ENCODE measurements at regions not wholly inside any gene's neighbourhood (a gene's known extent, or its start where the extent isn't known, plus 50 kb on each side); places are given as distances from the start of the nearest gene placed in this dataset.
A peak's percentile ranks its signal among the peaks of the same experiment; 100 is the strongest.

GRCh38 chr3:30259730-30260129, 346.7 kb upstream of the TGFBR2 start:
- ATAC-seq (no peak), DNase-seq (ENCODE audit: low read depth, low spot score) (no peak)
- no TSS peak for BruUV-seq (replicated peaks)
- ChIA-PET POLR2A (interaction anchor here (0.5 kb wide), 1 partner anchor 98 kb away, joined by 4 read pairs; no protein-coding TSS in a partner anchor), CTCF (no interaction called here)
- TF ChIP-seq SIN3A (IDR thresholded peaks at IDR 0.05; ENCODE audit: borderline replicate concordance, insufficient read depth, low read depth, low read length) (no peak), REST (IDR thresholded peaks at IDR 0.05; ENCODE audit: insufficient read depth in 1 of 2, low read depth in 2 of 2, low read length in 1 of 2) (no peak), CTCF (IDR thresholded peaks at IDR 0.05) (no peak), POLR2AphosphoS5 (IDR thresholded peaks at IDR 0.05; ENCODE audit: low read depth, low read length) (no peak), TCF7L2 (IDR thresholded peaks at IDR 0.05; ENCODE audit: low read depth, low read length) (no peak)
- Histone ChIP-seq H3K4me3 (ENCODE audit: low read depth in 2 of 2, low read length in 2 of 2) (no peak overlapping the region), H3K9me3 (ENCODE audit: control insufficient read depth, insufficient read depth, low read depth, low read length) (no peaks in the 10 kb centered on the region), H3K36me3 (ENCODE audit: control insufficient read depth, insufficient read depth, low read length) (no peaks in the 10 kb centered on the region), H3K27me3 (ENCODE audit: control insufficient read depth, insufficient read depth, low read length) (no peaks in the 10 kb centered on the region), H3K27ac (ENCODE audit: low read length) (peak overlapping the region; percentile 34; the same call in 1 of the 2 replicates), H3K4me1 (ENCODE audit: control insufficient read depth, insufficient read depth, low read length) (no peaks in the 10 kb centered on the region)
- in situ Hi-C loops (cut with HindIII; ENCODE audit: low pct_unique_long_range_greater_than_20kb, low sequenced_read_pairs): no loop called here
- intact Hi-C loops (cut with micrococcal nuclease; ENCODE audit: unreplicated experiment): no loop called here

GRCh38 chr3:30260762-30261161, 345.6 kb upstream of the TGFBR2 start:
- in situ Hi-C loops (cut with HindIII; ENCODE audit: low pct_unique_long_range_greater_than_20kb, low sequenced_read_pairs): no loop called here
- no peaks in the 10 kb centered on the region for H3K4me1 ChIP-seq (ENCODE audit: control insufficient read depth, insufficient read depth, low read length)
- POLR2A ChIA-PET: no interaction called here

More at GRCh38 chr3:30260762-30261161, 345.6 kb upstream of the TGFBR2 start:
- H3K9me3 ChIP-seq (ENCODE audit: control insufficient read depth, insufficient read depth, low read depth, low read length): no peaks in the 10 kb centered on the region
- TF ChIP-seq TCF7L2 (IDR thresholded peaks at IDR 0.05; ENCODE audit: low read depth, low read length): no peak
- no peak for TF ChIP-seq CTCF (IDR thresholded peaks at IDR 0.05)
- no peak for TF ChIP-seq SIN3A (IDR thresholded peaks at IDR 0.05; ENCODE audit: borderline replicate concordance, insufficient read depth, low read depth, low read length)
- TF ChIP-seq POLR2AphosphoS5 (IDR thresholded peaks at IDR 0.05; ENCODE audit: low read depth, low read length): no peak
- TF ChIP-seq REST (IDR thresholded peaks at IDR 0.05; ENCODE audit: insufficient read depth in 1 of 2, low read depth in 2 of 2, low read length in 1 of 2): no peak
- ATAC-seq (no peak), DNase-seq (ENCODE audit: low read depth, low spot score) (no peak)
- no peaks in the 10 kb centered on the region for H3K27me3 ChIP-seq (ENCODE audit: control insufficient read depth, insufficient read depth, low read length)
- CTCF ChIA-PET: no interaction called here
- intact Hi-C loops (cut with micrococcal nuclease; ENCODE audit: unreplicated experiment): no loop called here
- H3K36me3 ChIP-seq (ENCODE audit: control insufficient read depth, insufficient read depth, low read length): no peaks in the 10 kb centered on the region
- no TSS peak for BruUV-seq (replicated peaks)
- H3K27ac ChIP-seq (ENCODE audit: low read length): no peak overlapping the region
- no peak overlapping the region for H3K4me3 ChIP-seq (ENCODE audit: low read depth in 2 of 2, low read length in 2 of 2)

Data from Panc1 (cell line).